ENCODE measurements at regions not wholly inside any gene's neighbourhood (a gene's known extent, or its start where the extent isn't known, plus 50 kb on each side); places are given as distances from the start of the nearest gene placed in this dataset.

DNA sequence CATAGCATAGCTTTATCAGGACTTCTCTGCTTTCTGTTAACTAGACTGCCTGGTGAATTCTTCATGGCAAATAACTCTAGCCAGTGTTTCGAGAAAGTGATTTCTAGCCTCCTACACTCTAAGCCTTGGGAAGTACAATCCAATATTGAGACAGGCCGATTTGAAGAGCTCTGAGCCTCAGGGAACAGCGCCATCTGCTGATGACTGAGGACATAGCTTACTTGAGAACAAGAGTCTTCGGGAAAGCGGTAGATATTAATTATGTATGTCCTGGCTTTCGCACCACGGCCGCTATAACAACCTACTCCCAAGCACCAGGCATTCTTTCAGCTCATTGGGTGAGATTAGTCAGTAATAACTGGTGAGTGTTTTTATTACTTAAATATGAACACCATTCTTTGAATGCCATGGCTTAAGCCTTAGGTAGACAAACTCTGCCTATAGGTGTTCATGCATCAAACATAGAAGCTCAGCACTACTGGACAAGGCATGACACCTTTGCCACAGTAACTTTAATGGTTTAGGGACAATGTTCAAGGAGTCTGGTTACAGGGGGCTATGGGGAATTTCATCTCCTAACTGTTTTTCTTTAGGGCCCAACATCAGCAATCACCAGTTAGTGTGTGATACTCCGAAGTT lies 518.6 kb downstream of the BMP2 start:
- Mint-ChIP-seq H3K27ac (no peak overlapping the region), H3K4me3 (no peak overlapping the region), H3K9me3 (peaks cover 0 to 2% of the 10 kb centered on the region in 2 donors), H3K27me3 (ENCODE audit: low read depth in 2 of 2) (no peaks in the 10 kb centered on the region), H3K36me3 (no peaks in the 10 kb centered on the region), H3K4me1 (no peaks in the 10 kb centered on the region)
- no peak overlapping the region for H3K4me3 ChIP-seq (ENCODE audit: low read length)
- H3K27me3 ChIP-seq (ENCODE audit: control insufficient read depth, insufficient read depth, low read length) = no peaks in the 10 kb centered on the region
- WGBS (ENCODE audit: insufficient coverage) = 40% methylated on average over 4 of the region's 9 CpGs
- ATAC-seq (peak in 1 of 3 donors; percentile 34), DNase-seq (peak in 1 of 2 donors; percentile 14)
- TF ChIP-seq, protein P1, sequence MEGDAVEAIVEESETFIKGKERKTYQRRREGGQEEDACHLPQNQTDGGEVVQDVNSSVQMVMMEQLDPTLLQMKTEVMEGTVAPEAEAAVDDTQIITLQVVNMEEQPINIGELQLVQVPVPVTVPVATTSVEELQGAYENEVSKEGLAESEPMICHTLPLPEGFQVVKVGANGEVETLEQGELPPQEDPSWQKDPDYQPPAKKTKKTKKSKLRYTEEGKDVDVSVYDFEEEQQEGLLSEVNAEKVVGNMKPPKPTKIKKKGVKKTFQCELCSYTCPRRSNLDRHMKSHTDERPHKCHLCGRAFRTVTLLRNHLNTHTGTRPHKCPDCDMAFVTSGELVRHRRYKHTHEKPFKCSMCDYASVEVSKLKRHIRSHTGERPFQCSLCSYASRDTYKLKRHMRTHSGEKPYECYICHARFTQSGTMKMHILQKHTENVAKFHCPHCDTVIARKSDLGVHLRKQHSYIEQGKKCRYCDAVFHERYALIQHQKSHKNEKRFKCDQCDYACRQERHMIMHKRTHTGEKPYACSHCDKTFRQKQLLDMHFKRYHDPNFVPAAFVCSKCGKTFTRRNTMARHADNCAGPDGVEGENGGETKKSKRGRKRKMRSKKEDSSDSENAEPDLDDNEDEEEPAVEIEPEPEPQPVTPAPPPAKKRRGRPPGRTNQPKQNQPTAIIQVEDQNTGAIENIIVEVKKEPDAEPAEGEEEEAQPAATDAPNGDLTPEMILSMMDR (IDR thresholded peaks at IDR 0.05) = peak; percentile 50
- no peaks in the 10 kb centered on the region for H3K36me3 ChIP-seq (ENCODE audit: control insufficient read depth, insufficient read depth, low read length)
- no peak overlapping the region for H3K27ac ChIP-seq (ENCODE audit: low read length)
- no peaks in the 10 kb centered on the region for H3K9me3 ChIP-seq (ENCODE audit: control insufficient read depth, insufficient read depth, low read length)
- intact Hi-C loops (cut with micrococcal nuclease) = loop anchor here (5.0 kb wide), 2 partner anchors 704 to 1144 kb away; no protein-coding TSS in a partner anchor
- no peaks in the 10 kb centered on the region for H3K4me1 ChIP-seq (ENCODE audit: control insufficient read depth, insufficient read depth, low read length)

DNA sequence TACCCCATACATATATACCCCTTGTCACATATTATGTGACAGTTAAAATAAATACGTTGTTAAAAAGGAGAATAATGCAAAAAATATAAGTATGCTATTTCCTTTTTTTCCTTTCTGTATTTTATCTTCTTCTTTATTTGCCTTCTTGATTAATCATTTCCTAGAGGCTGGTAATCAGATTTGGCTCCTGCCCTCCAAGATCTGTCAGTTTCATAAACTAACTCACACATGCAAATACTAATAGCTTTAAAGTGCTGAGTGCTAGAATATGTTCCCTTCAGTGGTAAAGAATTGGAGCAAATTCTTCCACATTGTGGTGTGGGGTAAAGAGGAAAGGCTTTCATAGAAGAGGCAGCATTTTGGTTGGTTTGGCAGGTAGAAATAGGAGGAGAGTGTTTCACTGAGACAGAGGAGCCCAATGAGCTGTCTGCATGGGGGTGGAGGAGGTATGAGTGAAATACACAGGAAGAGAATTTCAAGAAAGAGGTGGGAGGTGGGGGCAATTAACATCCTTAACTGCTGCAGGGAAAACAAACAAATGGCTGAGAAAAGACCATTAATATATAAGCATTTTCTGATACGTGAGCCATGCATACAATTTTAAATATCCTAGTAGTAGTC lies 523.9 kb downstream of the BMP2 start:
- peaks cover 0 to 2% of the 10 kb centered on the region in 2 donors for H3K9me3 Mint-ChIP-seq
- H3K4me3 Mint-ChIP-seq = no peak overlapping the region
- Histone ChIP-seq H3K9me3 (ENCODE audit: control insufficient read depth, insufficient read depth, low read length) (no peaks in the 10 kb centered on the region), H3K27ac (ENCODE audit: low read length) (no peak overlapping the region), H3K36me3 (ENCODE audit: control insufficient read depth, insufficient read depth, low read length) (no peaks in the 10 kb centered on the region), H3K4me3 (ENCODE audit: low read length) (no peak overlapping the region), H3K4me1 (ENCODE audit: control insufficient read depth, insufficient read depth, low read length) (no peaks in the 10 kb centered on the region), H3K27me3 (ENCODE audit: control insufficient read depth, insufficient read depth, low read length) (no peaks in the 10 kb centered on the region)
- H3K27ac Mint-ChIP-seq = no peak overlapping the region
- DNase-seq = no peak
- TF ChIP-seq, protein P1 (IDR thresholded peaks at IDR 0.05) = no peak
- intact Hi-C loops (cut with micrococcal nuclease) = no loop called here
- no peaks in the 10 kb centered on the region for H3K27me3 Mint-ChIP-seq (ENCODE audit: low read depth in 2 of 2)
- H3K4me1 Mint-ChIP-seq = no peaks in the 10 kb centered on the region
- no peaks in the 10 kb centered on the region for H3K36me3 Mint-ChIP-seq
- no CpG with 5 or more reads among the region's 2 CpGs for WGBS (ENCODE audit: insufficient coverage)
- ATAC-seq = no peak

DNA sequence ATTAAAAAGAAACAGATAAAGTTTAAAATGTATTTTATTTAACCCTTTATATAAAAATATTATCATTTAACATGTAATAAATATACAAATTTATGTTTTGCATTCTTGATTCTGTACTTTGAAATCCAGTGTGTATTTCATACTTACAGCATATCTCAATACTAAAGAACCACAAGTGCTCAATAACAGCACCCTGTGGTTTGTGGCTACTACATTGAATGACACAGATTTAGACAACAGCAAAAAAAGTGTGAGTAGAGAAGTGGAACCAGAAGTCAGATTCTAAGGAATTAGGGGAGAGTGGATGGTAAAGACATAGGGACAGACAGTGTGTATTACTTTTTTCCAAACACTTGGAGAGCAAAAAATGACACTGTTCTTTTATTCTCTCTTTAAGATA lies 524.5 kb downstream of the BMP2 start:
- H3K4me1 Mint-ChIP-seq = no peaks in the 10 kb centered on the region
- no peak for DNase-seq
- Histone ChIP-seq H3K36me3 (ENCODE audit: control insufficient read depth, insufficient read depth, low read length) (no peaks in the 10 kb centered on the region), H3K4me3 (ENCODE audit: low read length) (no peak overlapping the region), H3K9me3 (ENCODE audit: control insufficient read depth, insufficient read depth, low read length) (no peaks in the 10 kb centered on the region), H3K27me3 (ENCODE audit: control insufficient read depth, insufficient read depth, low read length) (no peaks in the 10 kb centered on the region), H3K27ac (ENCODE audit: low read length) (no peak overlapping the region), H3K4me1 (ENCODE audit: control insufficient read depth, insufficient read depth, low read length) (no peaks in the 10 kb centered on the region)
- peaks cover 0 to 2% of the 10 kb centered on the region in 2 donors for H3K9me3 Mint-ChIP-seq
- intact Hi-C loops (cut with micrococcal nuclease) = no loop called here
- no peak overlapping the region for H3K4me3 Mint-ChIP-seq
- no peak for ATAC-seq
- no peak overlapping the region for H3K27ac Mint-ChIP-seq
- TF ChIP-seq, protein P1 (IDR thresholded peaks at IDR 0.05) = no peak
- no peaks in the 10 kb centered on the region for H3K36me3 Mint-ChIP-seq
- H3K27me3 Mint-ChIP-seq (ENCODE audit: low read depth in 2 of 2) = no peaks in the 10 kb centered on the region

All from natural killer cell (primary cell).